NCI-H1105 treated with DMSO at 0.1 percent for 48 hours (cell line): ENCODE measurements at regions not wholly inside any gene's neighbourhood (a gene's known extent, or its start where the extent isn't known, plus 50 kb on each side); places are given as distances from the start of the nearest gene placed in this dataset.
A peak's percentile ranks its signal among the peaks of the same experiment; 100 is the strongest.
"Not testable (repeated sequence)": the region's sequence is repeated elsewhere in the genome, so short reads cannot be mapped to it uniquely, and the experiment has no call there.

ENCODE experiments used
- DNase-seq: peaks from one replicate; lab custom pipeline; 2025; lab: John Stamatoyannopoulos, UW

DNA sequence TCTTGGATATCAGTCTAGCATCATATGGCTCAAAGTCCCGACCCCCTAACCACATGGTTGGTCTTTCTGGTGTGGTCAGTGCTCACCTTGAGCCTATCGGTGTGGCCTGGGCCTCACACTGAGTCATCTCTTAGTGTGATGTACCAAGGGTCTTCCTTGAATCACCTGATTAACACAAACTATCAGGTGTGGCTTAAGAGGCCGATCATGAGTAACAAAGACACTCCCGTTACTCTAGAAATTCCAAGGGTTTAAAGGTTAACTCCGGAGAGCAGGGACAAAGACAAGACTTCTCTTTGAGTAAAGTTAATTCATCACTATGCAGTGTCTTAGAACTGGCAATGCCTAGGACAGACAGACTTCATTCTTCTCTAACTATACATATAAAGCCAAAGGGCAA is 52.3 kb upstream of the ARMC3 start:
- DNase-seq, result no peak

DNA sequence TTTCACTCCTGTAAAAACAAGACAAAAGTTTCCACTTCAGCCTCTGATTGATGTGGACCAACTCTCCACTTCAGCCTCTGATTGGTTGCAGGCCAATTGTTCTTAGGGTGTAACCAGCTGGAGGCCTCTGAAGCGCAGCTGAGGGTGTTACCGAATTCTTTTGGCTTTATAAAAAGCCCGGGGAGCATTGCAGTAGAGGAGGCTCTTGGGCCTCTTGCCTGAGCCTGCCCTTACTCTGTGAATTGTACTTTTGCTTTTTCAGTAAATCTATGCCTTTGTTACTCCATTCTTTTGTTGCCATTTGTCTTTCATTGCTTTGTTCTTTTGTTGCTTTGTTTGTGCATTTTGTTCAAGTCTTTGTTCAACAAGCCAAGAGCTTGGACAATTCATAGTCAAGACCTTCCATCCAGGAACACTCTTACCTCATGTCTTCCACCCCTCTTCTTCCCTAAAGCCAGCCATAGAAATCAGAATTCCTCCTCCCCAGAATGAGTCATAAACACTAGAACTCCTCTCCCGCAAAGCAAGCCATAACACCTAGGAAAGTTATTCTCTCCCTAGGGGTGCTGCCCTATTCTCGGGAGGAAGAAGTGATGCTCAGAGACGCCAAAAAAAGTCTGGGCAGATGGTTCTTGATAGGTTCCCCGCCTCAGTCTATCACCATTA is 53.5 kb upstream of the ARMC3 start:
- peak; percentile 86 for DNase-seq

DNA sequence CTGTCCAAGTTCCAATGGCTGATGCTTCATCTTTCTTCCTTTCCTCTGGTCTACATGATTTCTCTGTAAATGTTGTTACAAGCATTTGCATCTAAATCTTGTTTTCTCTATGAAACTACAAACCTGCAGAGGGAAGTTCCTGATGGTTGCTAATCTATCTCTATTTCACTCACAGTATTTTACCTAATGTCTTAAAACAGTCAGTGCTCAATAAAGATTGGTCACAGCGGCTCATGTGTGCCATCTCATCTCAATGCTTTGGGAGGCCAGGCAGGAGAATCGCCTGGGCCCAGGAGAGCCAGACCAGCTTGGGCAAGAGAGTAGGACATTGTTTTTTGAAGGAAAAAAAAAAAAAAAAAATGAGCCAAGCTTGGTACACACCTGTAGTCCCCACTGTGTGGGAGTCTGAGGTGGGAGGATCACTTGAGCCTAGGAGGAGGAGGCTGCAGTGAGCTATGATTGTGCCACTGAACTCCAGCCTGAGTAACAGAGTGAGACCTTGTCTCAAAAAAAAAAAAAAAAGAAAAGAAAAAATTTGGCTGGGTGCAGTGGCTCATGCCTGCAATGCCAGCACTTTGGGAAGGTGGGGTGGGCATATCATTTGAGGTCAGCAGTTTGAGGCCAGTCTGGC is 71.3 kb upstream of the ARMC3 start:
- DNase-seq, result no peak

DNA sequence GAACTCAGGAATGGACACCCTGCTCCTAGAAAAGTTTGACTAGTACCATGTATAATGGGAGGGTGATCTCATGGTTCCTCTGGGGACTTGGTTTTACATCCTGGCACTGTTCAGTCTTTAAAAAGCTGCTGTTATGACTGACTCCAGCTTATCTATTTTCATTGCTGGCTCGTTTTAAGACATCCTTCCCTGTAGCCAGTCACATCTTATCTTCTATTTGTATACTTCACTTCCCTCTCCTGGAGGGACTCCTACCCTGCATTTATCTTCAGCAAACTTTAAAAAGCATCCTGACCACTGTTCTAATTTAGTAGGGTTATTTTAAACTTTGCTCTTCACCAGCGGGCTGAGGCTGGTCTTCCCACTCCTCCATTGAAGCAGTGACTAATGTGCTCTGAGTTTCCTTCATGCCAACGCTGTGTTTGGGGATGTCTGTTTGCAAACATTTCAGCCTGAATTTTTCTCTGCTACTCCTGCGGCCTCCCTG is 72.9 kb upstream of the ARMC3 start:
- DNase-seq, result no peak

DNA sequence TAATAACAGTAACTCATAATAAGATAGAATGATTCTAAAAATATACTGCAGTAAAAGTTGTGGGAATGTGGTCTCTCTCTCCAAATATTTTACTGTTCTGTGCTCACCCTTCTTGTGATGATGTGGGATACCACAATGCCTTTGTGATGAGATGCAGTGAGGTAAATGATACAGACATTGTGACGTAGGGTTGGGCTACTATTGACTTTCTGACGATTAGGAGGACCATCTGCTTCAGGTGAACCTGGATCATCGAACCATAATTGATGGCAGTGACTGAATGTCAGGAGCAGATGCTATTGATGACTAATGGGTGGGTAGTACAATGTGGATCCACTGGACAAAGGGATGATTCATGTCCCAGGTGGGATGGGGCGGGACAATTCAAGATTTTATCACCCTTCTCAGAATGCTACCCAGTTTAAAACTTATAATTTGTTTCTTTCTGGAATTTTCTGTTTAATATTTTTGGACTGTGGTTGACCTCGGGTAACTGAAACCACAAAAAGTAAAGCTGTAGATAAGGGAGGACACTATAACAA is 73.9 kb upstream of the ARMC3 start:
- no peak for DNase-seq

DNA sequence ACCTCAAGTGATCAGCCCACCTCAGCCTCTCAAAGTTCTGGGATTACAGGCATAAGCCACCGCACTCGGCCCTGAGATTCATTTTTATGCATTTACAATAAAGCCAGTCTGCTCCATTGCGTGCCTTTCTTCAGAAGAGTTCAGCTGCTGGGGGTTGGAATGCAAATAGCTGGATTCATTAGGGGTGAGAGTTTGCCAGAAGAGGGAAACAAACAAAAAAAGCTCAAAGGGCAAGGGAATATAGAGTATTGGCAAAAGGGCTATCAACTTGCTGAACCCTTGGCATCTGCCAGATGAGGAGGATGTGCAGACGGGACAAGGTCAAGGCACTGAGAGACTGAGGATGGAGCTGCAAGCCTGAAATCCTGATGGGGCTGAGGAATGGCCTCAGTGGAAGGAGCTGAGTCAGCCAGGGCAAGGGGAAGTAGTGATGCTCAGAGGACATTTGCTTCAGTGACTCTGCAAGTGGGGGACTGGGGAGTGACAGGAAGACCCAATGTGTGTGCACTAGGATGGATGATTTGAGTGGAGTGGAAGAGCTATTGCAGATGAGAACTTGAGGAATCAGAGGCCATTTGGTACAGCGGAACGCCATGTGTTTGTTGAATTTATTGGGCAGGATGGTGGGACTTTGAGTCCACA is 75.0 kb upstream of the ARMC3 start:
- DNase-seq, result no peak

DNA sequence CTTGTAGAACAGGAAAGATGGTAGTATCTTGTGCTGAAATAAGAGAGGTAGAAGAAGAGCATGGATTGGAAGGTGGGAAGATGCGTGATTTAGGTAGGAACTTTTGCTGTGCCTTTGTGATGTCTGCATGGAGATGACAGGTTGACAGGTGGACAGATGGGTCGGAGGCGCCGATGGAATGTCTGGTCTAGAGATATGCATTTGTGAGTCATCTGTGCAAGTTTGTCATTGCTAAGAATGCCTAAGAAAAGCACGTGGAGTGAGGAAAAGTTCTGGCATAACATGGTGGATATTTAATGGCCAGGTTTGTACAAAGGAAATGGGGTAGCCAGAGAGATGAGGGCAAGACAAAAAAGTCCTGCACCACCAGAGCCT is 76.0 kb upstream of the ARMC3 start:
- DNase-seq, result no peak

DNA sequence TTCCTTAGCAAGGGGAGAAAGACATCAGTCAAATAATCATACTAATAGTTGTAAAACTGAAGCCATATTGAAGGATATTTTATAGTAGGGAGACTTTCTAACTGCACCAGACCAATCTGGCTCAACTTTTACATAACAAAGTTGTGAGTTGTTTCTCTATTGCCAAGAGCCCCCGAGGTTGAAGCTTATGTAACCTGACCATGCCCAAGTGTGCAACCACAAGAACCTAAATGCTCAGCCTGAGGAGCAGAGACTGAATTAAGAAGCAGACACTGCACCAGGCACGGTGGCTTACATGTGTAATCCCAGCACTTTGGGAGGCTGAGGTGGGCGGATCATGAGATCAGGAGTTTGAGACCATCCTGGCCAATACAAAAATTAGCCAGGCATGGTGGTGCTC is 77.3 kb upstream of the ARMC3 start:
- DNase-seq, result no peak

DNA sequence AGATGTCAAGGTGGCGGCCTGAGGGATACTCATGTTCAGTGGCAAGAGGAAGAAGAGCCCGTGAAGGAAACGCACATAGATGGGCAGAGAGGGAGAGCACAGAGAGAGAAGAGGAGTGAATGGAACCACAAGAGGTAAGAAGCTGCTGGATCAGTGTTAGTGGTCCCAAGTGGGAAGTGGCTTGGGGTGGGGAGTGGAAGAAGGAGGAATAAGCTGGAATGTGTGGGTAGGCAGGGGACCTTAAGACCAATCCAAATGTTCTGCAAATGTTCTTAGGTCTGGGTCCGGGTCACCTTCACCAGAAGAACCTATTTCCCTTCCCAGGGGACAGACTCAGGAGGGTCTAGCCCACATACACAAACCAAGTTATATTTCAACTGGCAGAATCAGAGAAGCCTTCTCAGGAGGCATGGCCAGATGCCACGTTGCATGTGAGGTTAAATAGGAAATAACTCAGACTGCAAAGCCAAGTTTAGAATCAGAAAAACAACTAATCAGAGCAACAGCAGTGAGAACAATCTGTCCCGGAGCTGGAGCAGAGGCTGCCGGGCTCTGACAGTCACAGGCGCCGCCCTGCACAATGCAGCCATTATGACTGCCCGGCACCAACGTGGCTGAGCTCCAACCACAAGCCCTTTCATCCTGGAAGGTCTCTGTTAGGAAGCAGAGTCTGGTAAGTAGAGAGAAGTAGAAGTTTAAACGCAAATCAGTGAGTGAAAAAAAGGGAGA is 78.6 kb upstream of the ARMC3 start:
- DNase-seq, result no peak

DNA sequence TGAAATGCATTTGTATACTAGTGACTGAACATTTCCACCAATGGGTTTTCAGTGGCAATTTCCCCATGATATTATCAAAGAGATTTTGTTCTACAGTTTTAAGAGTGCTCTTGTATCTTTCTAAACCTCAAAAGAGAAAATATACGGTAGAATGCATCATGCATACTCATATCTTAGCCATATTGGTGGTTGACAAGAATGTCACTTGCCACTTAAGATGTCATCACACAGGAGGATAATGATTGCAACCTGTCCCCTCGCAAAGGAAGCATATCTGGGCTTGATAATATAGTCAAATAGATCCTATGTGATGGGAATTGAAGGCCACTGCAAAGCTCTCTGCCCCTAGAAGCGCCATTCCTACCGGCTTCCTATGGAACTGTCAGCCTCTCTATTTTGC is 79.3 kb upstream of the ARMC3 start:
- no peak for DNase-seq

DNA sequence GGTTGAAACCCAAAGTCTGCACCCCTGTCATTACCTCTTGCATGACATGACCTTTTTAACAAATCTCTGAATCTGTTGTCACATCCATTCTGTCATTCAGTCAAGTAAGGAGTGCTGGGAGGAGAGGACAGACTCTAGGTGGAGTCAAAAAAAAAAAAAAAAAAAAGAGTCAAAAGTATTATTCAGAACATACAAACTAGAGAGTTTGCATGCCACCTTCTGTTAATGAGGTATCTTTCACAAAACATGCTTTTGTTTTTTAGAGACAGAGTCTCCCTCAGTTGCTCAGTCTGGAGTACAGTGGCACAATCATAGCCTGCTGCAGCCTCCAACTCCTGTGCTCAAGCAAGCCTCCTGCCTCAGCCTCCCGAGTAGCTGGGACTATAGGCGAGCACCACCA is 81.6 kb upstream of the ARMC3 start:
- no peak for DNase-seq

DNA sequence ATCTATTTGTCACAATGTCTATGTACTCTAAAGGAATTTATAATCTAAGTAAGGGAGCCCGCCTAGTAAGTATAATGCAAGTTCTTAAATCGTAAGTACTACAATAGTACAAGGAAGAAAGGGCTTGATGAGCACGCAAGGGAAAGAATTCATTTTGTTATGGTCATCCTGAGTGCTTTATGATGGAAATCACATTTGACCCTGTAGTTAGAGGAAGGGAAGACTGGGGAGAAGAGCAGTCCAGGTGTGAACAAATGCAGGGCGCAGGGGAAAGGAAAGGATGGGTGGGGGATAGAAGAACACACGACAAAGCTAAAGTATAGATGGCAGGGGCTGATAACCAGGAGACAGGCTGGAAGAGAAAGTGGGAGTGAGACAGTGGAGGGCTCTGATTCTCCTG is 88.2 kb upstream of the ARMC3 start:
- DNase-seq, result no peak

DNA sequence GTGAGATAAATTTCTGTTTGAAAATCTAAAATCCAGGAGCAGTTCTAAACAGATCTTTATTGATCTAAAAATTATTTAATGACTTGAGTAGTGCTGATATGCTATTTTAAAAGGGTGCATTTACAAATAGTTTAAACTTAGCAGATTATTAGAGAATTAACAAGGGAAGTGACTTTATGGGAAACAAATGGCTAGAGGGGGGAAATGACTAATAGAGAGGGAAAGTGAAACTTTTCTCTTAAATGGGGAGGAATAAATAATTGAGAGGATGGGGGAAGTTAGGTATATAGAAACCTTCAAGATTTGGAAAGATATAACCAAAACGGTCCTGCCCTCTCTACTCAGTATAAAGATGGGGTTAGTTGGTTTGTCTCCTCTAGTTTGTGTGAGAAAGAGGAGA is 90.1 kb upstream of the ARMC3 start:
- no peak for DNase-seq

DNA sequence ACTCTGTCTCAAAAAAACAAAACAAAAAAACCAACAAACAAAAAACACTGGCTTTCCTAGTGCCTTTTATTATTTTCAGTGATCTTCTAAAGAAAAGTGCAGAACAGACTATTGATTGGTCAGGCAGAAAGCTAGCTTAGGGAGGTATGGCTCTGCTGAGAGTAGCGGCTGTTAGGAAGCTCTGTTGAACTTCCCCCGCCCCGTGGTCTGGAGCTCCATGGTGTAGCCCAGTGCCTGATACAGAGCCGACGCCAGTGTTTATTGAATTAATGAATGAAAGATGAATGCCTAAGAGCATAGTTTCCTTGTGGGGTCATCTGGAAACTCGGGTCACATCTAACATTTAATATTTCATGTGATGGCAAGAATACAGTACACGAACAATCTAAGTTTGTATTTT is 90.5 kb upstream of the ARMC3 start:
- DNase-seq, result no peak

DNA sequence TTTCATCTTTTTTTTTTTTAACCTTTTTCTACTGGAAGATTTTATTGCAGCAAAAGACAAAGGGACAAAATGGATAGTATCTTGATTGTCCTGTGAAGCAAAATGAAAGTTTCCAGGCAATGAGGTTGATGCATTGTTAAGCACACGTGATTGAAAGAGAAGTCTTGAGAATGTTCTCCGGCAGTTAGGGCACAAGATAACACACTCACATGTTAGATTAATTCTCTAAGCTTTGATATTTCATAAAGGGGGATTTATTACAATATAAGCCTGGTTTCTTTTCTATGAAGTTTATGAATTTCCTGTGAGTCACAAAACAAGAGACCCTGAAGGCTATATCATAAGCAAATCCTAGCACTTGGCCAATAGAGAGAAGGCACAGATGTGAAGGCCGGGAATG is 93.4 kb upstream of the ARMC3 start:
- no peak for DNase-seq

DNA sequence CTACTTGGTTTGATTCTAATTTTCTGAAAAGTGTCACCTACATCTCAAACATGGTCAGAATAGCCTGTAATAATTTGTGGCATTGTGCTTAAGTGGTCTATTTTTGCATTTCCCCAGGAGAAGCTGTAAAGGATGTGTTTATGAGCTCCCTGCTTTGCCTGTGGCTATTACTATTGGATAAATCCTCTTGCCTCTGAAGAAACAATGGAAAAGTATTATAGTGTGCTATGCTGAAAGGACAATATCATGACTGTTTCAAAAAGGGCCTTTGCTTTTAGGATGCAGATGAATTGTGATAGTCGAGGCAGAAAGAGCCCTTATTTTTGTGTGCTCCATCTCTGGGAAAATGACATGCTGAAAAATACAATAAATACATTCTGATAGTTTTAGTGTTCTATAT is 94.1 kb upstream of the ARMC3 start:
- no peak for DNase-seq

DNA sequence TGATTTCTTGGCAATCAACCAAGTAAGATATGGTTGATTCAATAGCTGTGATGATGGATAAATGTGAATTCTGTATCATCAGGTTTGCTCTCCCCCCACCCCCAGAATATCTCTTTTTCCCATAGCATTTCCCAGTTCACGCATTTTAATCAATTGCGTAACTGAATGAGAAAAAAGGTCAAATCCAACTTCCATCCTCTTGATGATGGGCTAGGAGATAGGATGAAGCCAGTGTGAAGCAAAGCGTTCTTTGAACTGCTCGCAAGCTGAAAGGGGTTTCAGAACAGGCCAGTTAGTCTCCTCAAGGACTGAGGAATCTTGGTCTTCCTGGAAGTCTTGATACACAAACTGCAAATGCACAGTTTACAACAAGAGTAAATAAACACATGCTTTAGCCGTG is 94.5 kb upstream of the ARMC3 start:
- no peak for DNase-seq

DNA sequence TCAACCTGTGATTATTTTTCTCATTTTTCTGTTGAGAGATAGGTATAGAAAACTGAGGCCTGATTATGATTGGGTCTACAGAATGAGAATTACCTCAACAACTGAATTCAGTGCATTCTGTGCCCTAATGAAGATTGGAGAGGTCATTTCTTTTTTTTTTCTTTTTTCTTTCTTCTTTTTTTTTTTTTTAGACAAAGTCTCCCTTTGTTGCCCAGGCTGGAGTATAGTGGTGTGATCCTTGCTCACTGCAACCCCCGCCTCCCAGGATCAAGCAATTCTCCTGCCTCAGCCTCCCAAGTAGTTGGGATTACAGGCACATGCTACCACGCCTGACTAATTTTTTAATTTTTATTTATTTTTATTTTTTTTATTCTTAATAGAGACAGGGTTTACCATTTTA is 95.0 kb upstream of the ARMC3 start:
- no peak for DNase-seq

DNA sequence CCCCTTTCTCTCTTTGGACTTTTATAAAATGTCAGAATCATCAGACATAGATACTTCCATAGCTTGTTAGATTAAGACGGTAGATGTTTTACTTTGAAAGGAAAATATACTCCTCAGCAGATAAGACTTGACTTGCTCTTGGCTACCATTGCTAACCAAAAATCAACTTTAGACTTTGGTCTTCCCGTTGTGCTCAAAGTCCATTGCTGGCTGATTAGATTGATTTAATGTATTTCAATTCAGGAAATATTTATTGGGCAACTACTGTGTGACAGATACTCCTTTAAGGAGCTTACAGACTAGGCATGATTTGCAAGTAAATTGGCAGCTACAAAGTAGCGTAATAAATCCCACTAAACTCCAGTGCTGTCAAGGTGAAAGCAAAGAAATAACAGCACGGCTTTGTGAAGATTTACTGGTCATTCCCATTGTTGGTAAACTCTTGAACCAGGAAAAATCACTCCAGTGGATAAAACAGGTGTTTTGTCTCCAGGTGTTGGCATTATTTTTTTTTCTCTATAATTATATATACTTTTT is 95.7 kb upstream of the ARMC3 start:
- no peak for DNase-seq

DNA sequence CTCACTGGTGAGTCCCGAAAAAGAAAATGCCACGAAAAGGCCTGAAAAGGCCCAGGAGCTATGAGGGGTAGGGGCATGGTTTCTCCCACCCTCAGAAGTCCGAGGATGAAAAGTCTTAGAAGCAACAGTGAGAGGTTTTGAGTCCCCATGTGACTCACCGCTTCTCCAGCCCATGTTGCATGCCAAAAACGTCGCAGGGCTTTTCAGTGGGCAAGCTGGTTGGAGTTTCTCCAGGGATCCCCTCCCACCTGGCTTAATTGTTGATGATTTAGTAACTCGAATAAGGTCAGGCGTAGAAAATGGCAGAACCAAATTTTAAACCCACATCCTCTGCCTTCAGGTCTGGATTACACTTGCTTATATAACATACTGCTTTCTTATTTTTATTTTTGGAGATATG is 96.3 kb upstream of the ARMC3 start:
- DNase-seq, result no peak

DNA sequence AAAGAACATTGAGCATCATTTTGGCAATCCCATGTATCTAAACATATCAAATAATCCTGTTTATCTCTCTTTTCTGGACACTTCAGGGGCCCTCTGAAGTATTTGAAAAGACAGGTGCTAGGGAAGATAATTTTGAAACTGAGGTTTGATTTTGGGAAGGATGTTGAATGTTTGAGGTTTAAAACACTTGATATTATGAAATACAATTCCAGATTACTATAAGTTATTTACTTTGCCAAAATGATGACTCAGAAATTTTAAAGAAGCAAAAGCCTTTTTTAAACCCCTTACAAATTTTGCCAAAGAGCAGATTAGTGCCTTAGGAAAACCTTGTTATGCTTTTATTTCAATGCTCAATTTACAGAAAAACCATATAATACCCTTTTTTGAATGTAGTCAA is 99.1 kb upstream of the ARMC3 start:
- not testable (repeated sequence) for DNase-seq

DNA sequence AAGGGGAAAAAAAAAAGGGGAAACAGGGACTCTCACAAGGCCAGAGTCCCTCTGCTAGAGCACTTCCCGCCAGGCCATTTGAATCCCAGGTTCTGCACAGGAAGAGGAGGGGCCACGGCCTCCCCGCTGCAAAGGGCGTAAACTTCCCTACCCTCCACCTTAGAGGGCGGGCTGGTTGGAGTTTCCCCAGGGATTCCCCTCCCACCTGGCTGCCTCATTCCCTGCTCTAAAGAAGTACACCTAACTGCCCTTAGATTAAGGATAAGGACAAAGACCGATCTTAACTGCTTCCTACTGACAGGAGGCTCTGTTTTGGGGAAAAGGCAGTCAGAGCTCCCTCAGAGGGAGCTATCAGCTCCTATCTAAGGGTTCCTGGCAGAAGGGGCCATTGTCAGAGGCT is 102.0 kb upstream of the ARMC3 start:
- DNase-seq, result no peak
